Testis (tissue), 2 donors: ENCODE measurements at regions not wholly inside any gene's neighbourhood (a gene's known extent, or its start where the extent isn't known, plus 50 kb on each side); places are given as distances from the start of the nearest gene placed in this dataset.
"Not testable (repeated sequence)": the region's sequence is repeated elsewhere in the genome, so short reads cannot be mapped to it uniquely, and the experiment has no call there.

Experiments
- DNase-seq: peaks from one replicate; pipeline ENCODE4 v3.0.0-alpha.2; 2019
- H3K27ac ChIP-seq, 2 donors: fragments of 200-600 bp; sonication (generic); one replicate each; pipeline ENCODE4 v1.5.1; 2019
- H3K27me3 ChIP-seq: fragments of 200-600 bp; sonication (generic); one replicate; pipeline ENCODE4 v1.5.1; 2019
- H3K36me3 ChIP-seq: fragments of 200-600 bp; sonication (generic); one replicate; pipeline ENCODE4 v1.5.1; 2017; ENCODE audit warnings: low read depth; ENCODE audit errors: missing control alignments
- H3K4me1 ChIP-seq: fragments of 200-600 bp; sonication (generic); one replicate; pipeline ENCODE4 v1.5.1; 2019
- H3K4me3 ChIP-seq, 2 donors: fragments of 200-600 bp; sonication (generic); one replicate each; pipeline ENCODE4 v1.5.1; 2017 to 2019
- H3K9me3 ChIP-seq: fragments of 200-600 bp; sonication (generic); one replicate; pipeline ENCODE4 v1.5.1; 2017
- POLR2A ChIP-seq: fragments of 450-650 bp; IDR thresholded peaks from one replicate; pipeline ENCODE4 v1.6.1; 2017; ENCODE audit warnings: antibody characterized with exemption, mild to moderate bottlenecking, moderate library complexity
- WGBS, 2 donors: methylation state at CpG; one replicate each; pipeline ENCODE4 v1.1.5; 2018; 5-methylcytosine and 5-hydroxymethylcytosine counted together
- intact Hi-C: fragments of 100-400 bp; cut with DNase I; formaldehyde crosslinking; loops from one replicate; pipeline ENCODE4 v1.15.1; 2023; ENCODE audit warnings: low total_unique reads
- TF ChIP-seq, protein P1 (sequence below), 3 experiments: fragments of 450-650 bp in 2 of 3; fragments of 200-600 bp in 1 of 3; sonication (generic) in 1 of 3; IDR thresholded peaks; one replicate each; pipeline ENCODE4 v1.5.1; 2016 to 2019; ENCODE audit warnings: antibody characterized with exemption in 3 of 3, mild to moderate bottlenecking in 2 of 3, moderate library complexity in 1 of 3

DNA sequence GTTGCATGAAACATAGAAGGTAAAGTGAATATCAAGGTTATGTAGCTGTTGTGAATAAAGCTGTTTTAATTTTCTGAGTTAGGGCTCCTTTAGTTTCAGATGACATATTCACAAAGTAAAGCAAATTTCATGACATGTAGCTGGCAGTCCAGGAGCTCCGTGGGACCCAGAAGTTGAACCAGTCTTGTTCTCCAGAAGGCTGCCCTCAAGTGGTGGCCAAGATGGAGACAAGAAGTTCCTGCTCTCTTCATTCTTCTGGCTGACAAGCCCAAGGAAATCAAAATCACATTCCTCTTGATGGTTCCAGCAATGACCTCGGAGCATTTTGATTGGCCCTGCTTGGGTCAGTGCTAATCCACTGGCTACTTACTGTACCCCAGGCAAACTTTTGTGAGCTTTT is 128.7 kb downstream of the LIG4 start:
- TF ChIP-seq, protein P1, sequence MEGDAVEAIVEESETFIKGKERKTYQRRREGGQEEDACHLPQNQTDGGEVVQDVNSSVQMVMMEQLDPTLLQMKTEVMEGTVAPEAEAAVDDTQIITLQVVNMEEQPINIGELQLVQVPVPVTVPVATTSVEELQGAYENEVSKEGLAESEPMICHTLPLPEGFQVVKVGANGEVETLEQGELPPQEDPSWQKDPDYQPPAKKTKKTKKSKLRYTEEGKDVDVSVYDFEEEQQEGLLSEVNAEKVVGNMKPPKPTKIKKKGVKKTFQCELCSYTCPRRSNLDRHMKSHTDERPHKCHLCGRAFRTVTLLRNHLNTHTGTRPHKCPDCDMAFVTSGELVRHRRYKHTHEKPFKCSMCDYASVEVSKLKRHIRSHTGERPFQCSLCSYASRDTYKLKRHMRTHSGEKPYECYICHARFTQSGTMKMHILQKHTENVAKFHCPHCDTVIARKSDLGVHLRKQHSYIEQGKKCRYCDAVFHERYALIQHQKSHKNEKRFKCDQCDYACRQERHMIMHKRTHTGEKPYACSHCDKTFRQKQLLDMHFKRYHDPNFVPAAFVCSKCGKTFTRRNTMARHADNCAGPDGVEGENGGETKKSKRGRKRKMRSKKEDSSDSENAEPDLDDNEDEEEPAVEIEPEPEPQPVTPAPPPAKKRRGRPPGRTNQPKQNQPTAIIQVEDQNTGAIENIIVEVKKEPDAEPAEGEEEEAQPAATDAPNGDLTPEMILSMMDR (IDR thresholded peaks at IDR 0.05): no peak
- TF ChIP-seq POLR2A: no peak
- no peaks in the 10 kb centered on the region for H3K36me3 ChIP-seq
- DNase-seq: peak; percentile 60
- H3K27me3 ChIP-seq: no peaks in the 10 kb centered on the region
- intact Hi-C loops: no loop called here
- WGBS, 2 donors: 70 to 74% methylated on average over 2 of the region's 2 CpGs
- H3K27ac ChIP-seq: no peak overlapping the region
- H3K9me3 ChIP-seq: no peaks in the 10 kb centered on the region
- no peak overlapping the region for H3K4me3 ChIP-seq
- no peaks in the 10 kb centered on the region for H3K4me1 ChIP-seq

DNA sequence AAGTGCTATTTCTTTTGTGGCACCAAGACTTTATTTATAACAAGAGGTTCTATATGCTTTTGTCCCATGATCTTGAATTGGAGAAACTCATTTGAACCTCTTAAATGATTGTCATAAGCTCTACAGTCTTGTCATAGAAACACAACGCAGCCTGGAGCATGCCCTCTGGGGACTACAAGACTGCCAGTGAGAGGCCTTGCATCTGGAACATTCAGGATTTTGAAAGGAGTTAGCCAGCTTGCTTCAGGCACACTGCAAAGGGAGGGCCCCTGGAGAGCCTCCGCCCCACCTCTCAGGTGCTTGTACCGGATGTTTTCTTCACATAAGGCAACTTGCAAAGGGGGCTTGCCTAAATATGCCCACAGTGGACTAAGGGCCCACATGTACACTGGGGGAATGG is 130.5 kb downstream of the LIG4 start:
- H3K9me3 ChIP-seq: no peaks in the 10 kb centered on the region
- H3K4me1 ChIP-seq: no peaks in the 10 kb centered on the region
- no peak overlapping the region for H3K4me3 ChIP-seq
- no peaks in the 10 kb centered on the region for H3K36me3 ChIP-seq
- H3K27ac ChIP-seq: no peak overlapping the region
- no peak for DNase-seq
- WGBS, 2 donors: 79 to 91% methylated on average over 3 of the region's 3 CpGs
- intact Hi-C loops: no loop called here
- TF ChIP-seq, protein P1 (IDR thresholded peaks at IDR 0.05): no peak
- TF ChIP-seq POLR2A: no peak
- no peaks in the 10 kb centered on the region for H3K27me3 ChIP-seq

DNA sequence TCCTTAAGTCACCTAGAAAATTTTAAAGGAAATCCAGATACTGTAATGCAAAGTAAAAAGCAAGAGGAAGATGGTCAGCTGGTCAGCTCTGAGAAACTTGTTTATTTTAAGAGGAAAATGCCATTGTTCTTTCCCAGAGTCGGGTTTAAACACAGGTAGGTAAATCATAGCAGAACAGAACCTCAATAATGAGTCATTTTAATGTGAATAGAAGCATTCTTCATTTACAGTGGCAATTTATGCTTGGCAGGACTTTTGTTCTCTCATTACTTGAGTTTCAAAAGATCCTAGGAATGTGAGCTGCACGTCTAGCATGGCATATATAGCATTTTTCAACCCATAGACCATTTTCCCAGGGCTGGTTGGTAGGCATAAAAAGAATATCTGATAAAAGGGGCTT is 132.3 kb downstream of the LIG4 start:
- Histone ChIP-seq H3K36me3 (no peaks in the 10 kb centered on the region), H3K4me3 (no peak overlapping the region), H3K27ac (no peak overlapping the region), H3K4me1 (no peaks in the 10 kb centered on the region), H3K27me3 (no peaks in the 10 kb centered on the region), H3K9me3 (no peaks in the 10 kb centered on the region)
- 31 to 37% methylated on average over 2 of the region's 2 CpGs for WGBS, 2 donors
- DNase-seq: no peak
- intact Hi-C loops: no loop called here
- TF ChIP-seq, protein P1 (IDR thresholded peaks at IDR 0.05): no peak

DNA sequence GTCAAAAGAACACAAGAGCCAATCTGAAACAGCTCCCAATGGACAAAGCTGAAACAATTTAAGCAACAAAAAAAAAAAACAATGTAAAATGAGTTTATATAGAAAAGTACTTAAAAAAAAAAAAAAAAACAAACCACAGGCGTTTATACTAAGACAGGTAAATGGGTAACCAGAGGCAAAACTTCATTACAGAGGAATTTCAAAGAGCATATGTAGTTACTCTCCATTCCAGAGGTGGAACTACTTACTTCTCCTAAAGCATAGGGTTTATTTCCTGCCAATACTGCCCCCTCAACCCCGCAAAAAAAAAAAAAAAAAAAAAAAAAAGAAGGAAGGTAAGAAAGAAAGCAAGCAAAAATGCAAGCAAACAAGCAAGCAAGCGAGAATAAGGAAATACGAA is 132.9 kb downstream of the LIG4 start:
- Histone ChIP-seq H3K27me3 (no peaks in the 10 kb centered on the region), H3K4me3 (no peak overlapping the region), H3K4me1 (no peaks in the 10 kb centered on the region), H3K36me3 (no peaks in the 10 kb centered on the region), H3K9me3 (no peaks in the 10 kb centered on the region), H3K27ac (no peak overlapping the region)
- intact Hi-C loops: no loop called here
- no peak for DNase-seq
- WGBS, 2 donors: 78 to 86% methylated on average over 4 of the region's 4 CpGs
- no peak for TF ChIP-seq POLR2A
- TF ChIP-seq, protein P1 (IDR thresholded peaks at IDR 0.05): no peak

DNA sequence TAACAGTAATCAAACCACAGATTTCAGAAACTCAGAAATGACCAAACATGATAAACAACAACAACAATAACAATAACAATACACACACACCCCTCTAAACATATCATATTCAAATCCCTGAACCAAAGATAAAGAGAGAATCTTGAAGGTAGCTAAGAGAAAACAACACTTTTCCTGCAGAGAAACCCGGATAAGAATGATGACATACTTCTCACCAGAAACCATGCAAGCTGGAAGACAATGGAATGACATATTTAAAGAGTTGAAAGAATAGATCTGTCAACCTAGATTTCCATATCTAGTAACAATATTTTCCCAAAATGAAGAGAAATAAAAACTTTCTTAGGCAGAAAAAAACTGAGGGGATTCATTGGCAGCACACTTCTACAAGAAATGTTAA is 138.1 kb downstream of the LIG4 start:
- Histone ChIP-seq H3K9me3 (no peaks in the 10 kb centered on the region), H3K27me3 (no peaks in the 10 kb centered on the region), H3K4me3 (no peak overlapping the region), H3K36me3 (no peaks in the 10 kb centered on the region), H3K27ac (no peak overlapping the region), H3K4me1 (no peaks in the 10 kb centered on the region)
- no peak for DNase-seq
- intact Hi-C loops: no loop called here
- TF ChIP-seq, protein P1 (IDR thresholded peaks at IDR 0.05): no peak
- TF ChIP-seq POLR2A: no peak
- WGBS, 2 donors: 78 to 90% methylated on average over 1 of the region's 1 CpG

DNA sequence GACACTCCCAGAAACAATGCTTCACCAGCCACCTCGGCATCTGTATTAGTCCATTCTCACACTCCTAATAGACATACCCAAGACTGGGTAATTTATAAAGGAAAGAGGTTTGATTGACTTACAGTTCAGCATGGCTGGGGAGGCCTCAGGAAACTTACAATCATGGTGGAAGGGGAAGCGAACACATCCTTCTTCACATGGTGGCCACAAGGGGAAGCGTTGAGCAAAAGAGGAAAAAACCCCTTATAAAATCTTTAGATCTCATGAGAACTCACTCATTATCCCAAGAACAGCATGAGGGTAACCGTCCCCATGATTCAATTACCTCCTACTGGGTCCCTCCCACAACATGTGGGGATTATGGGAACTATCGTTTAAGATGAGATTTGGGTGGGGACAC is 140.9 kb downstream of the LIG4 start:
- H3K4me3 ChIP-seq, H3K9me3 ChIP-seq, intact Hi-C loops, H3K4me1 ChIP-seq, H3K27ac ChIP-seq, H3K27me3 ChIP-seq, H3K36me3 ChIP-seq, DNase-seq: not testable (repeated sequence)
- 59 to 75% methylated on average over 5 of the region's 5 CpGs for WGBS, 2 donors
